SU-DHL-6 (cell line): ENCODE measurements at regions not wholly inside any gene's neighbourhood (a gene's known extent, or its start where the extent isn't known, plus 50 kb on each side); places are given as distances from the start of the nearest gene placed in this dataset.

Experiments
- EZH2phosphoT487 ChIP-seq: fragments of 200-600 bp; sonication (generic), shearing (Covaris generic); conservative IDR thresholded peaks from 2 replicates; pipeline ENCODE4 v1.6.1; 2018; ENCODE audit warnings: mild to moderate bottlenecking, antibody characterized with exemption, low read length, moderate library complexity, mixed read lengths
- TF ChIP-seq, protein P1 (sequence below): fragments of 200-600 bp; sonication (generic); IDR thresholded peaks from one replicate; pipeline ENCODE4 v1.5.1; 2017; ENCODE audit warnings: antibody characterized with exemption, mild to moderate bottlenecking, low read length, moderate library complexity; ENCODE audit not compliant: insufficient read depth, poor library complexity, severe bottlenecking

DNA sequence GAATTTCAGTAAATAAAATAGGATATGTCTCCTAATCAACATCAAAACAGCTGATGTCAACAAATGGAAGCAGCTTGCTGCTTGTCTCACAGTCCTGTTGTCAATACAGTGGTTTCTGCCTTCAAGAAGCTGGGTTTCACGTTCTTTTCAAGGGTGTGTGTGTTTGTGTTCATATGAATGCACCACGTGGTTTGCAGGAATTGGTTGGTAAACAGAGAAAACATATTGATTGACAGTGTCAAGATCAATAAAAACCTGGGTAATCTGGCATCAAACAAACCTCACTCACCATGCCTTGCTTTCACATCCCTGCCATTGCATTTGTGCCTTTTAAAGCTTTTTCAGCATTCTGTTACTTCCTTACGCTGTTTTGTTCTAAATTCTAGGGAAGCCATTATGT is 585.7 kb upstream of the CA10 start:
- TF ChIP-seq, protein P1, sequence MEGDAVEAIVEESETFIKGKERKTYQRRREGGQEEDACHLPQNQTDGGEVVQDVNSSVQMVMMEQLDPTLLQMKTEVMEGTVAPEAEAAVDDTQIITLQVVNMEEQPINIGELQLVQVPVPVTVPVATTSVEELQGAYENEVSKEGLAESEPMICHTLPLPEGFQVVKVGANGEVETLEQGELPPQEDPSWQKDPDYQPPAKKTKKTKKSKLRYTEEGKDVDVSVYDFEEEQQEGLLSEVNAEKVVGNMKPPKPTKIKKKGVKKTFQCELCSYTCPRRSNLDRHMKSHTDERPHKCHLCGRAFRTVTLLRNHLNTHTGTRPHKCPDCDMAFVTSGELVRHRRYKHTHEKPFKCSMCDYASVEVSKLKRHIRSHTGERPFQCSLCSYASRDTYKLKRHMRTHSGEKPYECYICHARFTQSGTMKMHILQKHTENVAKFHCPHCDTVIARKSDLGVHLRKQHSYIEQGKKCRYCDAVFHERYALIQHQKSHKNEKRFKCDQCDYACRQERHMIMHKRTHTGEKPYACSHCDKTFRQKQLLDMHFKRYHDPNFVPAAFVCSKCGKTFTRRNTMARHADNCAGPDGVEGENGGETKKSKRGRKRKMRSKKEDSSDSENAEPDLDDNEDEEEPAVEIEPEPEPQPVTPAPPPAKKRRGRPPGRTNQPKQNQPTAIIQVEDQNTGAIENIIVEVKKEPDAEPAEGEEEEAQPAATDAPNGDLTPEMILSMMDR, result no peak
- no peak for TF ChIP-seq EZH2phosphoT487
